NCI-H69 (cell line): ENCODE measurements at regions not wholly inside any gene's neighbourhood (a gene's known extent, or its start where the extent isn't known, plus 50 kb on each side); places are given as distances from the start of the nearest gene placed in this dataset.

Source experiments
- DNase-seq: peaks from one replicate; lab custom pipeline; 2025; lab: John Stamatoyannopoulos, UW

- no peak for DNase-seq
Measured at GRCh38 chr10:62710182-62710581, 94.3 kb upstream of the ADO start.

GRCh38 chr10:62715383-62715782 is 89.1 kb upstream of the ADO start:
- DNase-seq, result no peak

- no peak for DNase-seq
Measured at GRCh38 chr10:62718585-62718984, 85.9 kb upstream of the ADO start.

DNA sequence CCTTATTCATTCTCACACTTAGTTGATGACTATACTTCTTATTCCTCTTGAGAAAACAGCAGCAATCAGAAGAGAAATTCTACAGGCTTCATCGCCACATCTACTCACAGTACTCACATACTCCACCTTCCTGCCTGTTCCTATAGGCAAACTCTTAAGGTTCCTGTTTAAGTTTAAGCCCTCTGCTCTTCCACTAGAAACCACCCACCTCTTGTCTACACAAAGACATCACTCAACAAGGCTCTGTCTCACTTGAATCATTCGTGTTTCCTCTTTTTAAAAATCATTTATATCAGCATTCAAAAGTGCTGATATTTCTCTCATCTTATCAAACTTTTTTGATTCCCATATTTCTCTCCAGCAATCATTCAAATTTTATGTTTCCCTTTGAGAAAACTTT is 85.5 kb upstream of the ADO start:
- DNase-seq, result no peak

GRCh38 chr10:62721687-62722086 is 82.8 kb upstream of the ADO start:
- no peak for DNase-seq

- no peak for DNase-seq
Measured at GRCh38 chr10:62723375-62723774, 81.1 kb upstream of the ADO start.

DNA sequence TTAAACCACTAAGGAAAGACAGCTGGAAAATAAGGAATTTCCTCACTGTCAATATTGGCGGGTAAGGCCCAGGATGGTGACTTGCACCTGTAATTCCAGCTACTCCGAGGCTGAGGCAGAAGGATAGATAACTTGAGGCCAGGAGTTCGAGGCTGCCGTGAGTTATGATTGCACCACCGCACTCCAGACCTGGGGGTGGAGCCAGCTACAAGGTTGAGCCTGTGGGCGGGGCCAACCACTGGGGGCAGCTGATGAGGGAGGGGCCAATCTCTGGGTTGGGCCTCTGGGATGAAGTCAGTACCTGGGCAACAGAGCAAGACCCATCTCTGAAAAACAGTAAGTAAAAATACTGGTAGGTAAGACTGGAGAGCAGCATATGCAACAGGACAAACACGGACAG is 80.1 kb upstream of the ADO start:
- no peak for DNase-seq

DNA sequence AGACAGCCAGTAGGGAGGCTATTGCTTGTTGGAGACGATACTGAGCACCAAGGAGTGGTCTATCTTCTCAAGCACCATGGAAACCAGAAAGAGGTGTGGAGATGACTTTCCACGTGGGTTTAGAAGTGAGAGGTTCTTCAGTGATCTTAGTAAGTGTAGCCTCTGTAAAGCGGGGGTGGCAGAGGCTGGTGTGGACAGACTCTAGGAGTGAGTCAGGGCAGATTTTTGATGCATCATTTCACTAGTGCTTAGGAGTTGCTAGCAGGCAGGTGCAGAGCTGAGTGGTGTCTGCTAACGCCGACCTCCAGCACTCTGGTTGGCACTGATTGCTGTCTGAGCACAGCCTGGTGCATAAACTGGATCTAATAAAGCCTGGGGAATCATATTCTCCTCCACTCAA is 78.4 kb upstream of the ADO start:
- DNase-seq, result no peak

DNA sequence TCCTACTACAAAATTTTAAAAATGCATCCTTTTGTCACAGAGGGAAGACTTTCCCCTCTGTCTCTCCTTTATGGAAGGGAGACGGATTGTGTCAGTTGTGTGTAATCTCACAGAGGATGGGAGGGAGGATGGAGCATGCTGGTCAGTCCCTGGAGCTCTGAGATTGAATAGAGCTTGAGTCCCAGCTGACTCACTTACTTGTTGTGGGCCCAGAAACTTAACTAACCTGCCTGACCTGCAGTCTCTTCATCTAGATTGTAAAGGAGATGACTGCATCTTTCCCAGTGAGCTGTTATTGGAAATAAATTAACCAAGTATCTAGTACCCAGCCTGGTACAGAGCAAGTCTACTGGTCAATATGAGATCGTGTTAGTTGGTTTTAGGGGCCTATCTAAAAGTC is 77.9 kb upstream of the ADO start:
- DNase-seq, result no peak

GRCh38 chr10:62727934-62728333 is 76.6 kb upstream of the ADO start:
- no peak for DNase-seq

DNA sequence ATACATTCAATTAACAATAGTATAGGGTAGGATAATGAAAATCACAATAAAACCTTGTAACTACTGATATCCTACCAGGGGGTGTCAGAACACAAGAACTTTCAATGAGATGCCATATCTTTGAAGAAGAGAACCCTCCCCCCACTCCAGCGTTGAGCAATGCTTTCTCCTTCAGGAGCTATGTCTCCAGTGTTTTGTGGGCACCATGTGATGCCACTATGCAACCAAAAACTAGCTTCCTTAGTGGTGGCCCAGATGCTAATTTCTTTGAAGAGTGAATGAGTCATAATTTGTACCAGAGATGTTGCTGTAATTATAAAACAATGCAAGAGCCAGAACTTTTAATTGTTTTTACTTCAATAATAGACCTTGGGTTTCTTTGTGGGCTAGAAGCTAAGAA is 76.0 kb upstream of the ADO start:
- no peak for DNase-seq

DNA sequence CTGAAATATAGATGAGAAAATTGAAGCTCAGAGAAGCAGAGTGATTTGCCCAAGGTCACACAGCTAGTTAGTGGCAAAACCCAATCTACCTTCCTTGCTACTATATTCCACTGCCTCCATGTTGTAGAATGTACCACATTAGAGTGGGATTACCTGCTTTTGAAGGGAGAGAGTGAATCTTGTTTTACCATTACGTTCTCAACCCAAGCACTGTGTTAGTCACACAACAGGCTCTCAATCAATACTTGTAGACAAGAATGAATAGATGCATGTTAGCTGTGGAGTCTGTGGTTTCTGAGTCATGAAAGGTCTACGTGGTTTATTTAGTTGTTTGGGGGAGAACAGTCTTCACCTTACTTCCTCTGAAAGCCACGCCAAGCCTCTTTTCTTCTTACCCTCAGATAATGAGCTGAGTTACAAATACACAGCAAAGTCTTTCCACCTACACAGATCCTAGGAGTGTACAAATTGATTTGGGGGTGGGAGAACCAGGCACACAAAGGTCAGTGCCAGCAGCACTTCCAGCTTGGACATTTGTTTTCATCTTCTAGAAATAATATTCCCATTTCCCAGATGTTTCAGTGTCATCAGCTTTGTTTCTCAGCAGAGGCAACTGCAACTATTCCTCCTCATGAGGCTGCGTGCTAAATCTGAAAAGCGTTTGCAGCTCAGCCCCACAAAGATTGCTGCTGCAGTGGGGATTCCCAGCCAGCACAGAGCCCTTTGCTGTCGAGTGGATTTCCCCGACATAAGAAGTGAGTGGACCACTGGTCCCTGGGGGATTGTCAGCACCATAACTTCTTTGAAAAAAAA is 71.5 kb upstream of the ADO start:
- no peak for DNase-seq

DNA sequence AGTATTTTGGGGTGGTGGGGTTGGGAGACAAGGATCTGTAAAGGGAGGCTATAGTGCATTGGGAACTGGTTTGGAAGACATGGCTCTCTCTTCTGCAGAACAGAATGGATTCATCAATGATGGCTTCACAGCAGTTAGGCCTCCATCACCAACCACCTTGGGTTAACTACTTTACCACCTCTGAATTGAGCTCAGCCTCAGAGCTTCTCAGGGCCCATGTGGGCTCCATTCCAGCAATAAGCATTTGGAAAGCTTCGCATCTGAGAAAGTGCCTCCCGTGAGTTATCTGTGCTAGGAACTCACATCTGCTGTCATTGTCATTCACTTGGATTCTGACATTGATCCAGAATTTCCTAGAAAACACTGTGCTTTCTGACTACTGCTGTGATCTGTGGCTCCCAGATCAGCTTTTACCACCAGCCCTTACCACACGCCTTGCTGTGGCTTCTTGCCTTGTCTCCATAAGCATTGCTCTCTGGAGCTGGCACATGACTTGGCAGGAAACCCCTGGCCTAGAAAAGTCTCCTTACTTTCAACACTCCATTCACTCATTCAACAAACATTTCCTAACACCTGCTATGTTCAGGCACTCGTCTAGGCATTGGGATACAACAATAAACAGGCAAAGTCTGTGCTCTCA is 70.7 kb upstream of the ADO start:
- no peak for DNase-seq

- no peak for DNase-seq
Measured at GRCh38 chr10:62734781-62735463, 69.6 kb upstream of the ADO start.

DNA sequence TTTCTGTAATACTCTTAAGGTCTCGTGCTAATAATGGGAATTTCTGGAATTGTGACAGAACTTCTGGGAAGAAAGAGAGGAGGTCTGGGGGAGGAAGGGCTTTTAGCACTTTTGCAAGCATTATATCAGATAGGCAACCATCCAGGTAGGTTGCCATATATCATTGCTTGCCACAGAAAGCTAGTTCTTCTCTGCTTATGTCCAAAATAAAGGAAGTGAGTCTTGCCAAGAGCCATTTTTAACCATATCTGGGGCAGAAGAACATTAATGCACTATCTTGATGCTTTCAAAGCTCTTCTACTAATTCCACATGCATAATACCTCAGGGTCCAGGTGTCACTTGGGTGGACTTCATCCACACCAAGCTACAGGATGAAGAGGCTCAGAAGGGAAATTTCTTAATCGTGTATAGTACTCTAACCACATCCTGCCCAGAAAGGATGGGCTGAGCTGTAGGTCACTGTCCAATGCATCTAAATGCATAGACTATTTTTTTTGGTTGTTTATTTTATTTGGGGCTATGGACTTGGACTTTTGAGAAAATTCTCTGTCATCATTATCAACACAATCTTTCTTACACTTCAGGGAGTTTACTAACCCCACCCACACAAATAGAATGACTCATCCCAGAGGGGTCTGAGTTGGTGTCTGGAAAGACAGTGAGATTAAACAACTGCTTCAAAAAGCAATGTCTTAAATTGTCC is 68.9 kb upstream of the ADO start:
- no peak for DNase-seq

GRCh38 chr10:62736168-62736546 is 68.4 kb upstream of the ADO start:
- no peak for DNase-seq

DNA sequence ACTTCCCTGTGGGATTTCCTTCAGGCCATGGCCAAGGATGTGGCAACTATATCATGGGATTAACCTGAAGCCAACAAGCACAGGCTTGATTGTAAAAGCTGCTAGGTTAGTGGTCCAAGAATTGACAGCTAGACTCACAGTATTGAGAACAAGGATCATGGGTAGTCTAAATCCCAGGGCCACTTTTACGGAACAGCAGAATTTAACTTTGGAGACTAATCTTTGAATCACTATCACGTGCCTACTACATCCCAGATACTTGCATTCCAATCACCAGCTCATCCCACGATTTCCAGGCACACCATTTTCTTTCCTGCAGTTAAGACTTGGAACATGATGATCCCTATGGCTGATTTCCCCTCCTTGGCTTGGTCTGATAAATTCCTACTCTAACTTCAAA is 65.6 kb upstream of the ADO start:
- no peak for DNase-seq

- no peak for DNase-seq
Measured at GRCh38 chr10:62740885-62741745, 63.4 kb upstream of the ADO start.

GRCh38 chr10:62741996-62742395 is 62.5 kb upstream of the ADO start:
- no peak for DNase-seq

GRCh38 chr10:62742536-62743061 is 61.9 kb upstream of the ADO start:
- no peak for DNase-seq

GRCh38 chr10:62744136-62744535 is 60.4 kb upstream of the ADO start:
- DNase-seq, result no peak
